ENCODE measurements at regions not wholly inside any gene's neighbourhood (a gene's known extent, or its start where the extent isn't known, plus 50 kb on each side); places are given as distances from the start of the nearest gene placed in this dataset.

DNA sequence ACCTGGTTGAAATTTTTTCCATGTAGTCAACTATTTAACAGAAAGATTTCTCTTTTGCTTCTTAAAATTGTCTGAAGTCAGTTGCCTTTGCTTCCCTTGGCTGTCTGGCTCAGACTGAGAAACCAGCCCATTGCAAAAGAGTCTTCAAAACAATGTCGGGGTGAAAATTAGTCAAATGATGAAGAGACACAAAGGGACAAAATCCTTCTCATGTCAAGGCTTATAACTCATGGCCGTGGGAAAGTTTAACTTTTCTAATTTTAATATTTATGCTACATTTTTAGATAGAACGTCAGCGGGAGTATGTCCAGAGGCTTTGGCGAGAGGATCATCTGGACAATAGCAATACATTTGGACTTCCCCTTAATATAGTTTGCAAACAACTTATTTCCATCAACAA, 127.2 kb downstream of the CD164 start:
- H4K20me1 ChIP-seq (replicated peaks; ENCODE audit: insufficient read depth), result no peaks in the 10 kb centered on the region
- H3K4me1 ChIP-seq (ENCODE audit: insufficient read depth), result peaks cover 6% of the 10 kb centered on the region; the same call in 1 of the 2 replicates
- H3K4me3 Mint-ChIP-seq, result no peak overlapping the region
- peaks cover 7% of the 10 kb centered on the region for H3K4me1 Mint-ChIP-seq
- no peak overlapping the region for H2AFZ ChIP-seq
- H3K4me3 ChIP-seq, result no peak overlapping the region
- H3K36me3 Mint-ChIP-seq (ENCODE audit: low read depth), result peaks cover 6% of the 10 kb centered on the region; the same call in 1 of the 3 replicates
- no peak overlapping the region for H3K27ac ChIP-seq (ENCODE audit: low read depth)
- no peaks in the 10 kb centered on the region for H3K27me3 ChIP-seq (ENCODE audit: insufficient read depth)
- H3F3A ChIP-seq (replicated peaks; ENCODE audit: low read depth), result no peaks in the 10 kb centered on the region
- no peak for DNase-seq (ENCODE audit: low spot score)
- H3K27ac Mint-ChIP-seq, result no peak overlapping the region
- no peaks in the 10 kb centered on the region for H3K27me3 Mint-ChIP-seq (ENCODE audit: insufficient read depth, low read depth, poor library complexity)
- H3K36me3 ChIP-seq (ENCODE audit: insufficient read depth), result no peaks in the 10 kb centered on the region
- H3K79me2 ChIP-seq (replicated peaks; ENCODE audit: insufficient read depth), result no peaks in the 10 kb centered on the region
- H3K9me3 Mint-ChIP-seq, result peaks cover 5% of the 10 kb centered on the region; the same call in 2 of the 3 replicates
- TF ChIP-seq ZNF114 (CRISPR knock-in tag; IDR thresholded peaks at IDR 0.05) (no peak), ZNF331 (CRISPR knock-in tag; IDR thresholded peaks at IDR 0.05; ENCODE audit: low read depth) (no peak), ZNF462 (CRISPR knock-in tag; IDR thresholded peaks at IDR 0.05) (no peak), EZH2phosphoT487 (IDR thresholded peaks at IDR 0.05; ENCODE audit: unreplicated experiment) (no peak), NANOG (IDR thresholded peaks at IDR 0.05; ENCODE audit: borderline replicate concordance) (no peak), STAT1 (IDR thresholded peaks at IDR 0.05; ENCODE audit: unreplicated experiment) (no peak), POLR2AphosphoS5 (IDR thresholded peaks at IDR 0.05; ENCODE audit: low read depth) (no peak), JUNB (IDR thresholded peaks at IDR 0.05; ENCODE audit: unreplicated experiment) (no peak), CREB1 (CRISPR knock-in tag; IDR thresholded peaks at IDR 0.05; ENCODE audit: low read depth) (no peak), EZH2 (IDR thresholded peaks at IDR 0.05; ENCODE audit: low read depth, unreplicated experiment) (no peak), CTCF (conservative IDR thresholded peaks at IDR 0.05; ENCODE audit: low read depth in 2 of 2) (no peak)
- TF ChIP-seq, protein P1, sequence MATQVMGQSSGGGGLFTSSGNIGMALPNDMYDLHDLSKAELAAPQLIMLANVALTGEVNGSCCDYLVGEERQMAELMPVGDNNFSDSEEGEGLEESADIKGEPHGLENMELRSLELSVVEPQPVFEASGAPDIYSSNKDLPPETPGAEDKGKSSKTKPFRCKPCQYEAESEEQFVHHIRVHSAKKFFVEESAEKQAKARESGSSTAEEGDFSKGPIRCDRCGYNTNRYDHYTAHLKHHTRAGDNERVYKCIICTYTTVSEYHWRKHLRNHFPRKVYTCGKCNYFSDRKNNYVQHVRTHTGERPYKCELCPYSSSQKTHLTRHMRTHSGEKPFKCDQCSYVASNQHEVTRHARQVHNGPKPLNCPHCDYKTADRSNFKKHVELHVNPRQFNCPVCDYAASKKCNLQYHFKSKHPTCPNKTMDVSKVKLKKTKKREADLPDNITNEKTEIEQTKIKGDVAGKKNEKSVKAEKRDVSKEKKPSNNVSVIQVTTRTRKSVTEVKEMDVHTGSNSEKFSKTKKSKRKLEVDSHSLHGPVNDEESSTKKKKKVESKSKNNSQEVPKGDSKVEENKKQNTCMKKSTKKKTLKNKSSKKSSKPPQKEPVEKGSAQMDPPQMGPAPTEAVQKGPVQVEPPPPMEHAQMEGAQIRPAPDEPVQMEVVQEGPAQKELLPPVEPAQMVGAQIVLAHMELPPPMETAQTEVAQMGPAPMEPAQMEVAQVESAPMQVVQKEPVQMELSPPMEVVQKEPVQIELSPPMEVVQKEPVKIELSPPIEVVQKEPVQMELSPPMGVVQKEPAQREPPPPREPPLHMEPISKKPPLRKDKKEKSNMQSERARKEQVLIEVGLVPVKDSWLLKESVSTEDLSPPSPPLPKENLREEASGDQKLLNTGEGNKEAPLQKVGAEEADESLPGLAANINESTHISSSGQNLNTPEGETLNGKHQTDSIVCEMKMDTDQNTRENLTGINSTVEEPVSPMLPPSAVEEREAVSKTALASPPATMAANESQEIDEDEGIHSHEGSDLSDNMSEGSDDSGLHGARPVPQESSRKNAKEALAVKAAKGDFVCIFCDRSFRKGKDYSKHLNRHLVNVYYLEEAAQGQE (IDR thresholded peaks at IDR 0.05; ENCODE audit: unreplicated experiment), result no peak
- TF ChIP-seq, protein P2, sequence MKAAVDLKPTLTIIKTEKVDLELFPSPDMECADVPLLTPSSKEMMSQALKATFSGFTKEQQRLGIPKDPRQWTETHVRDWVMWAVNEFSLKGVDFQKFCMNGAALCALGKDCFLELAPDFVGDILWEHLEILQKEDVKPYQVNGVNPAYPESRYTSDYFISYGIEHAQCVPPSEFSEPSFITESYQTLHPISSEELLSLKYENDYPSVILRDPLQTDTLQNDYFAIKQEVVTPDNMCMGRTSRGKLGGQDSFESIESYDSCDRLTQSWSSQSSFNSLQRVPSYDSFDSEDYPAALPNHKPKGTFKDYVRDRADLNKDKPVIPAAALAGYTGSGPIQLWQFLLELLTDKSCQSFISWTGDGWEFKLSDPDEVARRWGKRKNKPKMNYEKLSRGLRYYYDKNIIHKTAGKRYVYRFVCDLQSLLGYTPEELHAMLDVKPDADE (IDR thresholded peaks at IDR 0.05), result no peak
- no peak for ATAC-seq
- no peaks in the 10 kb centered on the region for H3K9me2 ChIP-seq (ENCODE audit: insufficient read depth)
- no peak overlapping the region for H3K4me2 ChIP-seq
